Naive thymus-derived CD4-positive, alpha-beta T cell (primary cell): ENCODE measurements at regions not wholly inside any gene's neighbourhood (a gene's known extent, or its start where the extent isn't known, plus 50 kb on each side); places are given as distances from the start of the nearest gene placed in this dataset.

Experiments
- ATAC-seq: fragments of 150-1000 bp; cut with Tn5 transposase; 2 replicates; pipeline ENCODE4 v1.10.0; 2021; ENCODE audit warnings: mild to moderate bottlenecking, moderate library complexity
- CTCF ChIA-PET: fragments of 350-600 bp; sonication (Branson Sonifier 250); formaldehyde crosslinking; loops from one replicate; lab custom pipeline; 2021; ENCODE audit warnings: antibody characterized with exemption; lab: Charles Lee
- POLR2A ChIA-PET: fragments of 350-600 bp; sonication (Branson Sonifier 250); formaldehyde crosslinking; loops from one replicate; lab custom pipeline; 2021; ENCODE audit warnings: antibody characterized with exemption, inconsistent platforms; lab: Charles Lee
- DNase-seq, 9 donors: peaks; one replicate each; pipeline versions ENCODE4 v3.0.0 to v3.0.0-alpha.2; 2020 to 2022; ENCODE audit warnings: mixed read lengths in 1 of 9
- H3K27ac ChIP-seq: one replicate; pipeline ENCODE4 v1.7.0; 2013; ENCODE audit warnings: mild to moderate bottlenecking, low read depth, low read length, moderate library complexity
- H3K27me3 ChIP-seq, 2 donors: one replicate each; pipeline ENCODE4 v1.7.0; 2013; ENCODE audit warnings: low read length in 2 of 2, mild to moderate bottlenecking in 2 of 2, moderate library complexity in 2 of 2; ENCODE audit not compliant: control insufficient read depth in 2 of 2, insufficient read depth in 2 of 2
- H3K36me3 ChIP-seq, 3 experiments: 1 replicate in 2 of 3; 2 replicates in 1 of 3; pipeline ENCODE4 v1.7.0; 2013; ENCODE audit warnings: low read length in 3 of 3, mild to moderate bottlenecking in 3 of 3, moderate library complexity in 1 of 3; ENCODE audit not compliant: insufficient read depth in 3 of 3, control insufficient read depth in 2 of 3
- H3K4me1 ChIP-seq, 2 donors: one replicate each; pipeline ENCODE4 v1.7.0; 2013; ENCODE audit warnings: low read length in 2 of 2, mild to moderate bottlenecking in 2 of 2, moderate library complexity in 1 of 2; ENCODE audit not compliant: control insufficient read depth in 2 of 2, insufficient read depth in 2 of 2
- H3K4me3 ChIP-seq: 2 replicates; pipeline ENCODE4 v1.7.0; 2013; ENCODE audit warnings: mild to moderate bottlenecking, low read length
- H3K9me3 ChIP-seq, 3 experiments: 1 replicate in 2 of 3; 2 replicates in 1 of 3; pipeline ENCODE4 v1.7.0; 2013; ENCODE audit warnings: low read length in 3 of 3; ENCODE audit not compliant: control insufficient read depth in 2 of 3
- H3K27ac Mint-ChIP-seq, 9 donors: one replicate each; pipeline ENCODE4 v1.8.0; 2020 to 2022; ENCODE audit warnings: mixed read lengths in 9 of 9, mild to moderate bottlenecking in 8 of 9, moderate library complexity in 5 of 9, inconsistent platforms in 2 of 9
- H3K27me3 Mint-ChIP-seq, 5 donors: one replicate each; pipeline ENCODE4 v1.8.0; 2021 to 2022; ENCODE audit warnings: mixed read lengths in 5 of 5, mild to moderate bottlenecking in 1 of 5
- H3K36me3 Mint-ChIP-seq, 5 donors: one replicate each; pipeline ENCODE4 v1.8.0; 2020 to 2022; ENCODE audit warnings: mixed read lengths in 5 of 5, mild to moderate bottlenecking in 3 of 5, inconsistent platforms in 1 of 5
- H3K4me1 Mint-ChIP-seq, 7 donors: one replicate each; pipeline ENCODE4 v1.8.0; 2020 to 2022; ENCODE audit warnings: mixed read lengths in 7 of 7, mild to moderate bottlenecking in 3 of 7, inconsistent platforms in 1 of 7
- H3K4me3 Mint-ChIP-seq, 10 donors: one replicate each; pipeline ENCODE4 v1.8.0; 2020 to 2022; ENCODE audit warnings: mild to moderate bottlenecking in 10 of 10, mixed read lengths in 10 of 10, moderate library complexity in 6 of 10, inconsistent platforms in 2 of 10
- H3K9me3 Mint-ChIP-seq, 11 donors: one replicate each; pipeline ENCODE4 v1.8.0; 2020 to 2022; ENCODE audit warnings: mixed read lengths in 11 of 11, mild to moderate bottlenecking in 4 of 11, inconsistent platforms in 1 of 11, moderate library complexity in 1 of 11
- intact Hi-C, 2 donors: fragments of 100-400 bp; cut with micrococcal nuclease; formaldehyde crosslinking; loops; one replicate each; pipeline ENCODE4 v1.15.1; 2023

- H3K27ac ChIP-seq: no peak overlapping the region
- no peaks in the 10 kb centered on the region for H3K4me1 ChIP-seq
- Mint-ChIP-seq H3K4me1 (no peaks in the 10 kb centered on the region), H3K9me3 (peaks cover 3 to 13% (median 5%) of the 10 kb centered on the region in 11 donors), H3K36me3 (no peaks in the 10 kb centered on the region), H3K4me3 (no peak overlapping the region), H3K27me3 (no peaks in the 10 kb centered on the region), H3K27ac (no peak overlapping the region)
- POLR2A ChIA-PET: no interaction called here
- no peaks in the 10 kb centered on the region for H3K36me3 ChIP-seq
- no peak overlapping the region for H3K4me3 ChIP-seq
- no peak for ATAC-seq
- no peaks in the 10 kb centered on the region for H3K27me3 ChIP-seq
- DNase-seq: no peak
- CTCF ChIA-PET: no interaction called here
- no peaks in the 10 kb centered on the region for H3K9me3 ChIP-seq
- intact Hi-C loops: no loop called here
Measured at GRCh38 chr6:92196325-92196724, 1223.0 kb downstream of the EPHA7 start.

- H3K27ac ChIP-seq: no peak overlapping the region
- Mint-ChIP-seq H3K27me3 (no peaks in the 10 kb centered on the region), H3K9me3 (peaks cover 3 to 13% (median 6%) of the 10 kb centered on the region in 11 donors), H3K36me3 (no peaks in the 10 kb centered on the region), H3K4me1 (no peaks in the 10 kb centered on the region), H3K27ac (no peak overlapping the region), H3K4me3 (no peak overlapping the region)
- DNase-seq: no peak
- no peaks in the 10 kb centered on the region for H3K27me3 ChIP-seq
- intact Hi-C loops: no loop called here
- ChIA-PET CTCF (no interaction called here), POLR2A (no interaction called here)
- no peaks in the 10 kb centered on the region for H3K36me3 ChIP-seq
- H3K9me3 ChIP-seq: no peaks in the 10 kb centered on the region
- H3K4me3 ChIP-seq: no peak overlapping the region
- no peak for ATAC-seq
- H3K4me1 ChIP-seq: no peaks in the 10 kb centered on the region
Measured at GRCh38 chr6:92195796-92196195, 1223.6 kb downstream of the EPHA7 start.

DNA sequence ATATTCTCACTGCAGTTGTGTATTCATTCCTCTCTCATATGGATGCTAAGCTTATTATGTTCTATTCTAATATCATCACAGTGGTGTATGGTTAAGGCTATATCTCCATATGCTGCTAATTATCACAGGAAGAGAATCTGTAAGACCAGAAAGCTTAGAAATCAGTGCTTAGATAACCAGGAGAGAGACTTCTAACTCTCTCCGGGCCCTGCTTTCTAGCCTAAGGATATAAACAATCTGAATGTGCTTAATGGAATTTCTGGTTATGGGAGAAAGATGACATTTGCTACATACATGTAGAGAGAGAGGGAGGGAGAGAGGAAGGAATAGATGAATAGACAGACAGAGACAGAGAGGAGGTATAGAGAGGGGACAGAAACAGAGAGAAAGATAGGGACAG is 1231.3 kb downstream of the EPHA7 start:
- Mint-ChIP-seq H3K36me3 (no peaks in the 10 kb centered on the region), H3K27ac (no peak overlapping the region), H3K9me3 (peaks cover 0 to 9% (median 4%) of the 10 kb centered on the region in 11 donors), H3K4me3 (no peak overlapping the region), H3K4me1 (no peaks in the 10 kb centered on the region), H3K27me3 (no peaks in the 10 kb centered on the region)
- intact Hi-C loops: no loop called here
- ATAC-seq: no peak
- POLR2A ChIA-PET: no interaction called here
- CTCF ChIA-PET: no interaction called here
- H3K27ac ChIP-seq: no peak overlapping the region
- no peaks in the 10 kb centered on the region for H3K27me3 ChIP-seq
- H3K36me3 ChIP-seq: no peaks in the 10 kb centered on the region
- no peak overlapping the region for H3K4me3 ChIP-seq
- no peak for DNase-seq
- no peaks in the 10 kb centered on the region for H3K4me1 ChIP-seq
- H3K9me3 ChIP-seq: no peaks in the 10 kb centered on the region

- H3K27me3 ChIP-seq: no peaks in the 10 kb centered on the region
- H3K27ac ChIP-seq: no peak overlapping the region
- Mint-ChIP-seq H3K27me3 (no peaks in the 10 kb centered on the region), H3K4me1 (no peaks in the 10 kb centered on the region), H3K36me3 (no peaks in the 10 kb centered on the region), H3K27ac (no peak overlapping the region), H3K9me3 (peaks cover 0 to 10% (median 0%) of the 10 kb centered on the region in 11 donors), H3K4me3 (no peak overlapping the region)
- intact Hi-C loops: no loop called here
- H3K36me3 ChIP-seq: no peaks in the 10 kb centered on the region
- ChIA-PET POLR2A (no interaction called here), CTCF (no interaction called here)
- no peak overlapping the region for H3K4me3 ChIP-seq
- DNase-seq (no peak), ATAC-seq (no peak)
- H3K4me1 ChIP-seq: no peaks in the 10 kb centered on the region
- no peaks in the 10 kb centered on the region for H3K9me3 ChIP-seq
Measured at GRCh38 chr6:92184933-92185332, 1234.4 kb downstream of the EPHA7 start.

GRCh38 chr6:92181347-92181746 is 1238.0 kb downstream of the EPHA7 start:
- POLR2A ChIA-PET: no interaction called here
- no peaks in the 10 kb centered on the region for H3K9me3 ChIP-seq

GRCh38 chr6:92180090-92180489 is 1239.3 kb downstream of the EPHA7 start:
- H3K27me3 Mint-ChIP-seq: no peaks in the 10 kb centered on the region
- POLR2A ChIA-PET: no interaction called here

More at GRCh38 chr6:92181347-92181746, 1238.0 kb downstream of the EPHA7 start:
- Histone ChIP-seq H3K36me3 (no peaks in the 10 kb centered on the region), H3K4me3 (no peak overlapping the region), H3K4me1 (no peaks in the 10 kb centered on the region), H3K27ac (no peak overlapping the region), H3K27me3 (no peaks in the 10 kb centered on the region)
- Mint-ChIP-seq H3K36me3 (no peaks in the 10 kb centered on the region), H3K27ac (no peak overlapping the region), H3K9me3 (peaks cover 0 to 9% (median 3%) of the 10 kb centered on the region in 11 donors), H3K4me1 (no peaks in the 10 kb centered on the region), H3K27me3 (no peaks in the 10 kb centered on the region), H3K4me3 (no peak overlapping the region)
- DNase-seq: no peak
- CTCF ChIA-PET: interaction anchor here (0.6 kb wide), 1 partner anchor 749 kb away, joined by 3 read pairs; no protein-coding TSS in a partner anchor
- no peak for ATAC-seq
- intact Hi-C loops: no loop called here

GRCh38 chr6:92176666-92177065 is 1242.7 kb downstream of the EPHA7 start:
- ChIA-PET POLR2A (no interaction called here), CTCF (no interaction called here)
- no peaks in the 10 kb centered on the region for H3K36me3 ChIP-seq
- H3K9me3 Mint-ChIP-seq: peaks cover 0 to 15% (median 4%) of the 10 kb centered on the region in 11 donors
- H3K27me3 ChIP-seq: no peaks in the 10 kb centered on the region
- no peaks in the 10 kb centered on the region for H3K27me3 Mint-ChIP-seq
- H3K9me3 ChIP-seq: no peaks in the 10 kb centered on the region
- no peak overlapping the region for H3K27ac Mint-ChIP-seq
- DNase-seq (no peak), ATAC-seq (no peak)
- H3K4me3 Mint-ChIP-seq: no peak overlapping the region
- no peaks in the 10 kb centered on the region for H3K4me1 ChIP-seq
- intact Hi-C loops: no loop called here
- H3K27ac ChIP-seq: no peak overlapping the region
- H3K4me3 ChIP-seq: no peak overlapping the region
- H3K4me1 Mint-ChIP-seq: no peaks in the 10 kb centered on the region
- no peaks in the 10 kb centered on the region for H3K36me3 Mint-ChIP-seq

More at GRCh38 chr6:92180090-92180489, 1239.3 kb downstream of the EPHA7 start:
- Mint-ChIP-seq H3K4me1 (no peaks in the 10 kb centered on the region), H3K9me3 (peaks cover 0 to 9% (median 4%) of the 10 kb centered on the region in 11 donors), H3K4me3 (no peak overlapping the region), H3K36me3 (no peaks in the 10 kb centered on the region), H3K27ac (no peak overlapping the region)
- no peak overlapping the region for H3K27ac ChIP-seq
- no peaks in the 10 kb centered on the region for H3K27me3 ChIP-seq
- DNase-seq (no peak), ATAC-seq (no peak)
- H3K9me3 ChIP-seq: no peaks in the 10 kb centered on the region
- intact Hi-C loops: no loop called here
- H3K4me3 ChIP-seq: no peak overlapping the region
- CTCF ChIA-PET: no interaction called here
- H3K4me1 ChIP-seq: no peaks in the 10 kb centered on the region
- H3K36me3 ChIP-seq: no peaks in the 10 kb centered on the region
